GM19351 (cell line): ENCODE measurements at regions not wholly inside any gene's neighbourhood (a gene's known extent, or its start where the extent isn't known, plus 50 kb on each side); places are given as distances from the start of the nearest gene placed in this dataset.
"Not testable (repeated sequence)": the region's sequence is repeated elsewhere in the genome, so short reads cannot be mapped to it uniquely, and the experiment has no call there.

Experiments
- ATAC-seq: cut with Tn5 transposase; IDR thresholded peaks from one replicate; pipeline ENCODE4 v1.9.1; 2021; ENCODE audit warnings: mild to moderate bottlenecking, moderate library complexity; ENCODE audit not compliant: unreplicated experiment

- no peak for ATAC-seq
Observed at GRCh38 chr5:98173334-98173733, 600.1 kb upstream of the RGMB start.

- peak; percentile 65 for ATAC-seq
Observed at GRCh38 chr5:98175474-98175873, 598.0 kb upstream of the RGMB start.

- ATAC-seq, result no peak
Observed at GRCh38 chr5:98179791-98180755, 593.4 kb upstream of the RGMB start.

GRCh38 chr5:98186128-98186527, 587.3 kb upstream of the RGMB start:
- ATAC-seq, result no peak

GRCh38 chr5:98187945-98188344, 585.5 kb upstream of the RGMB start:
- no peak for ATAC-seq

- not testable (repeated sequence) for ATAC-seq
Observed at GRCh38 chr5:98190344-98190743, 583.1 kb upstream of the RGMB start.

- no peak for ATAC-seq
Observed at GRCh38 chr5:98193921-98194760, 579.3 kb upstream of the RGMB start.

GRCh38 chr5:98200726-98201541, 572.5 kb upstream of the RGMB start:
- ATAC-seq, result no peak

- ATAC-seq, result no peak
Observed at GRCh38 chr5:98204798-98205197, 568.7 kb upstream of the RGMB start.

GRCh38 chr5:98205691-98206461, 567.6 kb upstream of the RGMB start:
- no peak for ATAC-seq

- ATAC-seq, result no peak
Observed at GRCh38 chr5:98206566-98206965, 566.9 kb upstream of the RGMB start.

GRCh38 chr5:98209418-98209817, 564.0 kb upstream of the RGMB start:
- ATAC-seq, result no peak

- ATAC-seq, result no peak
Observed at GRCh38 chr5:98214240-98215051, 559.0 kb upstream of the RGMB start.

GRCh38 chr5:98217138-98217537, 556.3 kb upstream of the RGMB start:
- ATAC-seq, result peak; percentile 50

- no peak for ATAC-seq
Observed at GRCh38 chr5:98218838-98219237, 554.6 kb upstream of the RGMB start.

- no peak for ATAC-seq
Observed at GRCh38 chr5:98227489-98227888, 546.0 kb upstream of the RGMB start.

GRCh38 chr5:98231089-98231488, 542.4 kb upstream of the RGMB start:
- ATAC-seq, result no peak

- not testable (repeated sequence) for ATAC-seq
Observed at GRCh38 chr5:98237794-98238193, 535.7 kb upstream of the RGMB start.

- ATAC-seq, result no peak
Observed at GRCh38 chr5:98243972-98244371, 529.5 kb upstream of the RGMB start.
